Upper lobe of left lung (tissue), 4 donors: ENCODE measurements at regions not wholly inside any gene's neighbourhood (a gene's known extent, or its start where the extent isn't known, plus 50 kb on each side); places are given as distances from the start of the nearest gene placed in this dataset.

Experiments used
- EP300 ChIP-seq, 4 donors: sonication (generic); formaldehyde crosslinking; IDR thresholded peaks; one replicate each; pipeline ENCODE4 v1.5.1; 2017; ENCODE audit warnings: antibody characterized with exemption in 4 of 4, control low read depth in 2 of 4
- POLR2A ChIP-seq, 4 donors: fragments of 450-650 bp; IDR thresholded peaks; one replicate each; pipeline ENCODE4 v1.5.1; 2016 to 2017; ENCODE audit warnings: antibody characterized with exemption in 4 of 4, mild to moderate bottlenecking in 2 of 4
- TF ChIP-seq, protein P1 (sequence below), 6 experiments: fragments of 450-650 bp in 4 of 6; fragments of 200-600 bp in 2 of 6; sonication (generic) in 2 of 6; IDR thresholded peaks; one replicate each; pipeline ENCODE4 v1.5.1; 2016 to 2019; ENCODE audit warnings: antibody characterized with exemption in 6 of 6

DNA sequence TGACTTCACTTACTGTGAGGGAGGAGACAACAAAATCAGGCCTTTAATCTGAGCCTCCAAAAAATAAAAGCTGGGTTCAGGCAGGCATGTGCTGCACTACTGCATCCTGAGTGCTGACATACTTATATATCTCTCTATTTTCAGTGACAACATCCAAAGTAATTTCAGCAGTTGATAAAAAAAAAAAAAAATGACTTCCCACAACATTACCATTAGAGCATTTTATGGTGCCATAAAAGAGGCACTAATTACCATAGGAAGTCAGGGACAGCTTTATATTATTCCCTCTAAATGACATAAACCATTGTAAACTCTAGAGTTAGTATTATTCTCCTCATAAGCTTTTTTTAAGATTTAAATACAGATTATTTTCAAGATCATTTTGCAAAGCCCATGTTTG, 346.1 kb downstream of the SLCO4C1 start:
- TF ChIP-seq, protein P1, sequence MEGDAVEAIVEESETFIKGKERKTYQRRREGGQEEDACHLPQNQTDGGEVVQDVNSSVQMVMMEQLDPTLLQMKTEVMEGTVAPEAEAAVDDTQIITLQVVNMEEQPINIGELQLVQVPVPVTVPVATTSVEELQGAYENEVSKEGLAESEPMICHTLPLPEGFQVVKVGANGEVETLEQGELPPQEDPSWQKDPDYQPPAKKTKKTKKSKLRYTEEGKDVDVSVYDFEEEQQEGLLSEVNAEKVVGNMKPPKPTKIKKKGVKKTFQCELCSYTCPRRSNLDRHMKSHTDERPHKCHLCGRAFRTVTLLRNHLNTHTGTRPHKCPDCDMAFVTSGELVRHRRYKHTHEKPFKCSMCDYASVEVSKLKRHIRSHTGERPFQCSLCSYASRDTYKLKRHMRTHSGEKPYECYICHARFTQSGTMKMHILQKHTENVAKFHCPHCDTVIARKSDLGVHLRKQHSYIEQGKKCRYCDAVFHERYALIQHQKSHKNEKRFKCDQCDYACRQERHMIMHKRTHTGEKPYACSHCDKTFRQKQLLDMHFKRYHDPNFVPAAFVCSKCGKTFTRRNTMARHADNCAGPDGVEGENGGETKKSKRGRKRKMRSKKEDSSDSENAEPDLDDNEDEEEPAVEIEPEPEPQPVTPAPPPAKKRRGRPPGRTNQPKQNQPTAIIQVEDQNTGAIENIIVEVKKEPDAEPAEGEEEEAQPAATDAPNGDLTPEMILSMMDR (IDR thresholded peaks at IDR 0.05): no peak
- no peak for TF ChIP-seq POLR2A (IDR thresholded peaks at IDR 0.05)
- no peak for TF ChIP-seq EP300 (IDR thresholded peaks at IDR 0.05)
